GM12892 (cell line): ENCODE measurements at regions not wholly inside any gene's neighbourhood (a gene's known extent, or its start where the extent isn't known, plus 50 kb on each side); places are given as distances from the start of the nearest gene placed in this dataset.

Source experiments
- POLR2A ChIP-seq: IDR thresholded peaks from 2 replicates; pipeline ENCODE4 v1.6.1; 2011; ENCODE audit warnings: low read depth, low read length, control low read depth
- POLR2AphosphoS5 ChIP-seq: IDR thresholded peaks from 2 replicates; pipeline ENCODE4 v1.6.1; 2011; ENCODE audit warnings: low read depth, low read length, control low read depth
- TAF1 ChIP-seq: IDR thresholded peaks from 2 replicates; pipeline ENCODE4 v1.6.1; 2011; ENCODE audit warnings: low read depth, mild to moderate bottlenecking, control low read depth, low read length, borderline replicate concordance

- no peak for TF ChIP-seq POLR2AphosphoS5
- TF ChIP-seq POLR2A: no peak
- no peak for TF ChIP-seq TAF1
Observed at GRCh38 chr7:95676691-95677090, 80.4 kb upstream of the PDK4 start.
